HFFc6 (cell line): ENCODE measurements at regions not wholly inside any gene's neighbourhood (a gene's known extent, or its start where the extent isn't known, plus 50 kb on each side); places are given as distances from the start of the nearest gene placed in this dataset.

Experiments
- DNase-seq: peaks from one replicate; pipeline ENCODE4 v3.0.0-alpha.2; 2018
- H3K27ac Mint-ChIP-seq: 2 replicates; pipeline ENCODE4 v1.8.0; 2020; ENCODE audit warnings: mild to moderate bottlenecking, mixed read lengths
- H3K27me3 Mint-ChIP-seq: 2 replicates; pipeline ENCODE4 v1.8.0; 2021; ENCODE audit warnings: mild to moderate bottlenecking, moderate library complexity, mixed read lengths; ENCODE audit not compliant: insufficient read depth
- H3K36me3 Mint-ChIP-seq: 2 replicates; pipeline ENCODE4 v1.8.0; 2021; ENCODE audit warnings: low read depth, mixed read lengths
- H3K4me1 Mint-ChIP-seq: 2 replicates; pipeline ENCODE4 v1.8.0; 2020; ENCODE audit warnings: low read depth, mixed read lengths
- H3K4me3 Mint-ChIP-seq: 2 replicates; pipeline ENCODE4 v1.8.0; 2020; ENCODE audit warnings: mild to moderate bottlenecking, moderate library complexity, mixed read lengths
- H3K9me3 Mint-ChIP-seq: 2 replicates; pipeline ENCODE4 v1.8.0; 2020; ENCODE audit warnings: mild to moderate bottlenecking, mixed read lengths
- TF ChIP-seq, protein P1 (sequence below): fragments of 200-600 bp; sonication (generic); IDR thresholded peaks from 2 replicates; pipeline ENCODE4 v1.5.0; 2021; ENCODE audit warnings: antibody characterized with exemption, mild to moderate bottlenecking

GRCh38 chrX:810186-810585 is 179.6 kb downstream of the SHOX start:
- H3K4me3 Mint-ChIP-seq = no peak overlapping the region
- H3K36me3 Mint-ChIP-seq = no peaks in the 10 kb centered on the region; the same call in 1 of the 2 replicates
- DNase-seq = no peak

GRCh38 chrX:809081-809480 is 178.5 kb downstream of the SHOX start:
- H3K4me3 Mint-ChIP-seq = no peak overlapping the region
- H3K9me3 Mint-ChIP-seq = no peaks in the 10 kb centered on the region
- TF ChIP-seq, protein P1, sequence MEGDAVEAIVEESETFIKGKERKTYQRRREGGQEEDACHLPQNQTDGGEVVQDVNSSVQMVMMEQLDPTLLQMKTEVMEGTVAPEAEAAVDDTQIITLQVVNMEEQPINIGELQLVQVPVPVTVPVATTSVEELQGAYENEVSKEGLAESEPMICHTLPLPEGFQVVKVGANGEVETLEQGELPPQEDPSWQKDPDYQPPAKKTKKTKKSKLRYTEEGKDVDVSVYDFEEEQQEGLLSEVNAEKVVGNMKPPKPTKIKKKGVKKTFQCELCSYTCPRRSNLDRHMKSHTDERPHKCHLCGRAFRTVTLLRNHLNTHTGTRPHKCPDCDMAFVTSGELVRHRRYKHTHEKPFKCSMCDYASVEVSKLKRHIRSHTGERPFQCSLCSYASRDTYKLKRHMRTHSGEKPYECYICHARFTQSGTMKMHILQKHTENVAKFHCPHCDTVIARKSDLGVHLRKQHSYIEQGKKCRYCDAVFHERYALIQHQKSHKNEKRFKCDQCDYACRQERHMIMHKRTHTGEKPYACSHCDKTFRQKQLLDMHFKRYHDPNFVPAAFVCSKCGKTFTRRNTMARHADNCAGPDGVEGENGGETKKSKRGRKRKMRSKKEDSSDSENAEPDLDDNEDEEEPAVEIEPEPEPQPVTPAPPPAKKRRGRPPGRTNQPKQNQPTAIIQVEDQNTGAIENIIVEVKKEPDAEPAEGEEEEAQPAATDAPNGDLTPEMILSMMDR = no peak
- H3K36me3 Mint-ChIP-seq = no peaks in the 10 kb centered on the region; the same call in 1 of the 2 replicates
- no peak overlapping the region for H3K27ac Mint-ChIP-seq
- peaks cover 22% of the 10 kb centered on the region for H3K27me3 Mint-ChIP-seq
- no peaks in the 10 kb centered on the region for H3K4me1 Mint-ChIP-seq
- no peak for DNase-seq

More at GRCh38 chrX:810186-810585, 179.6 kb downstream of the SHOX start:
- Mint-ChIP-seq H3K9me3 (no peaks in the 10 kb centered on the region), H3K27ac (no peak overlapping the region), H3K4me1 (no peaks in the 10 kb centered on the region), H3K27me3 (peaks cover 19% of the 10 kb centered on the region)
- TF ChIP-seq, protein P1 = no peak

DNA sequence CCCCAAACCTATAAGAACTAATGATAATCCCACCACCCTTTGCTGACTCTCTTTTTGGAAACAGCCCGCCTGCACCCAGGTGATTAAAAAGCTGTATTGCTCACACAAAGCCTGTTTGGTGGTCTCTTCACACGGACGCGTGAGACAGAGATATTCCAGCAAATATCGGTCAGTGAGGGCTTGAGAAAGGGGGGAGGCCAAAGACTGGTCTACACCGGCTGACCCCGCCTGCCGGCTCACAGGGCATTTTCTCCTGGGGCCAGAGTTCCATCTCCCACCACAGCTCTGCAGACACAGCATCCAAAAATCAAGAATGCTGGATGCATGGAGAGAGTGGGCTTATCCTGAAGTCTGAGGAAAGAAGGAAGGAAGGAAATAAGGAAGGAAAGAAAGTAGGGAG is 176.0 kb downstream of the SHOX start:
- peaks cover 27% of the 10 kb centered on the region for H3K27me3 Mint-ChIP-seq
- H3K9me3 Mint-ChIP-seq = no peaks in the 10 kb centered on the region
- H3K27ac Mint-ChIP-seq = no peak overlapping the region
- H3K4me3 Mint-ChIP-seq = no peak overlapping the region
- no peak for DNase-seq
- TF ChIP-seq, protein P1 = no peak
- no peaks in the 10 kb centered on the region; the same call in 1 of the 2 replicates for H3K36me3 Mint-ChIP-seq
- H3K4me1 Mint-ChIP-seq = no peaks in the 10 kb centered on the region

DNA sequence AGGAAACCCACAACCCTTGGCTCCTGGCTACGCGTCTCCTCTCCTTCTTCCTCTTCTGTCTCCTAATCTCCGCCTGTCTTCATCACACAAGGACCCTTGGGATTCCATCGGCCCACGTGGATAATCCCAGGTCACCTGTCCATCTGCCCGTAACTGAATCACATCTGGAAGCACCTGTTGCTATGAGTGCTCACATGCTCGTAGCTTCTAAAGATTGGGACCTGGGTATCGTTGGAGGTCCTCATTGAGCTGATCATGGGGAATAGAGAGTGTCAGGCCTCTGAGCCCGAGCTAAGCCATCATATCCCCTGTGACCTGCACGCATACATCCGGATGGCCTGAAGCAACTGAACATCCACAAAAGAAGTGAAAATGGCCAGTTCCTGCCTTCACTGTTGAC is 175.4 kb downstream of the SHOX start:
- H3K27me3 Mint-ChIP-seq = peaks cover 27% of the 10 kb centered on the region
- no peak overlapping the region for H3K4me3 Mint-ChIP-seq
- DNase-seq = no peak
- H3K4me1 Mint-ChIP-seq = no peaks in the 10 kb centered on the region
- no peak overlapping the region for H3K27ac Mint-ChIP-seq
- no peaks in the 10 kb centered on the region; the same call in 1 of the 2 replicates for H3K36me3 Mint-ChIP-seq
- no peaks in the 10 kb centered on the region for H3K9me3 Mint-ChIP-seq
- TF ChIP-seq, protein P1 = no peak

DNA sequence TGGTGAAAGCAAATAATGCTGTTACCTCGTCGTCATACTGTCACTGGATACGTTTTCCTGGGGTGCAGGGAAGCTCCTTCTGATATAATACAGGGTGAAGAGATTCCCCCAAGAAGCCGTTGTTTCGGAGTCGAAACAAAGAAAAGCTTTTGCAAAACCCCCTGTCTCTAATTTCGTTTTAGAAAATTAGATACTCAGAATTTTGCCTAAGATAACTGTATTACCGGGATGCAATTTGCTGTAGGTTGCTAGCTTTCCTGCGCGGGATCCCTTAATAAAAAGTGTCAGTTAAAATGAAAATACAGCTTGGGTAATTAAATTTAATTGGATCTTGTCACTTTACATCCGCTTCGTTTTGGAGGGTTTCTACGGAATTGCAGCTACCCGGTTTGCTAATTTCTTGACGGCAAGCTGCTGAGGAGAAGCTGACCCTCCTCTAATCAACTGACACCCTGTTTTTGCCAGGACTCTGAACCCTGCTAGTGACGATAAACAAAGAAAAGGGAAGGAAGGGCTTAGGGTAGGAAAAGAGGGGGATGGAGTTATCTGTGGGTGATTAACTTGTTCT is 174.6 kb downstream of the SHOX start:
- Mint-ChIP-seq H3K36me3 (peaks cover 1% of the 10 kb centered on the region; the same call in 1 of the 2 replicates), H3K9me3 (peaks cover 5% of the 10 kb centered on the region; the same call in 1 of the 2 replicates), H3K4me1 (no peaks in the 10 kb centered on the region), H3K4me3 (no peak overlapping the region), H3K27me3 (peaks cover 27% of the 10 kb centered on the region), H3K27ac (no peak overlapping the region)
- TF ChIP-seq, protein P1 = no peak
- no peak for DNase-seq
